ENCODE measurements at regions not wholly inside any gene's neighbourhood (a gene's known extent, or its start where the extent isn't known, plus 50 kb on each side); places are given as distances from the start of the nearest gene placed in this dataset.

DNA sequence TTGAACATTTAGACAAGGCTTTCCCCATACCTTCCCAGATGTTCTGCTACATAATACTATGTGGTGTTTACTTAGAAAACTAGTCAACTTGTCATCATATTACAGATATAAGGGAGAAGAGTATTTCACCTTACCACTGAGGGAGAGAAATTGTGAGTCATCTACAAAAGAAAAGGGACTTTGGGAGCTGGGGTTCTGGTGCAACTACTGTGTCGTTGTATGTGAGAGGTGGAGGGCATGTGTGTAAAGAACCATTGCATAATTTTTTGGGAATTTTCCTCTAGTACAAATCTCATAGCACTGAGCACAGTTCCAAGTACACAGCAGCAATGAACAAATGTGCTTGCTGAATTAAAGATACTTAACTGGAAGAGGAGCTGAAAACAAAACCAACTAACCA lies 665.6 kb downstream of the DHX35 start:
- TF ChIP-seq CTCF (IDR thresholded peaks at IDR 0.05; ENCODE audit: low read length), result no peak
- no peak for TF ChIP-seq EZH2 (IDR thresholded peaks at IDR 0.05; ENCODE audit: borderline replicate concordance, low read length)
